B cell (primary cell): ENCODE measurements at regions not wholly inside any gene's neighbourhood (a gene's known extent, or its start where the extent isn't known, plus 50 kb on each side); places are given as distances from the start of the nearest gene placed in this dataset.

Experiments
- ATAC-seq: fragments of 200-7000 bp; cut with Tn5 transposase; one replicate; pipeline ENCODE4 v1.10.0; 2021; ENCODE audit warnings: low read depth, mild to moderate bottlenecking, moderate number of reproducible peaks, moderate library complexity
- CTCF ChIA-PET: fragments of 350-600 bp; sonication (Branson Sonifier 250); formaldehyde crosslinking; loops from one replicate; lab custom pipeline; 2021; ENCODE audit warnings: antibody characterized with exemption, inconsistent platforms; lab: Charles Lee
- POLR2A ChIA-PET: fragments of 350-600 bp; sonication (Branson Sonifier 250); formaldehyde crosslinking; loops from one replicate; lab custom pipeline; 2021; ENCODE audit warnings: antibody characterized with exemption; lab: Charles Lee
- DNase-seq: peaks from one replicate; pipeline ENCODE4 v3.0.0; 2013
- H2AFZ ChIP-seq: 2 replicates; pipeline ENCODE4 v1.6.1; 2012; ENCODE audit warnings: mild to moderate bottlenecking, low read depth, low read length; ENCODE audit not compliant: insufficient read depth, poor library complexity, severe bottlenecking
- H3K27ac ChIP-seq, 2 donors: 1 replicate in 1 of 2; 2 replicates in 1 of 2; pipeline ENCODE4 v1.5.1; 2012 to 2013; ENCODE audit warnings: low read length in 2 of 2, mild to moderate bottlenecking in 2 of 2, moderate library complexity in 1 of 2
- H3K27me3 ChIP-seq, 4 experiments: fragments of 200-600 bp in 1 of 4; sonication (generic) in 1 of 4; replicated peaks in 1 of 4; 1 replicate in 2 of 4; 2 replicates in 2 of 4; pipeline versions ENCODE4 v1.6.1 to v1.7.0; 2013 to 2016; ENCODE audit warnings: low read length in 3 of 4, mild to moderate bottlenecking in 2 of 4, mixed read lengths in 1 of 4, moderate library complexity in 1 of 4; ENCODE audit not compliant: insufficient read depth in 4 of 4, control insufficient read depth in 3 of 4; ENCODE audit errors: control extremely low read depth in 1 of 4
- H3K36me3 ChIP-seq, 2 experiments: replicated peaks in 1 of 2; 1 replicate in 1 of 2; 2 replicates in 1 of 2; pipeline versions ENCODE4 v1.6.1 to v1.7.1; 2013; ENCODE audit warnings: low read length in 1 of 2; ENCODE audit not compliant: insufficient read depth in 2 of 2, control insufficient read depth in 1 of 2; ENCODE audit errors: control extremely low read depth in 1 of 2, extremely low read depth in 1 of 2
- H3K4me1 ChIP-seq, 2 donors: fragments of 200-600 bp in 1 of 2; sonication (generic) in 1 of 2; 1 replicate in 1 of 2; 2 replicates in 1 of 2; pipeline versions ENCODE4 v1.5.1 to v1.6.1; 2013 to 2017; ENCODE audit warnings: low read length in 2 of 2; ENCODE audit not compliant: control insufficient read depth in 2 of 2, insufficient read depth in 2 of 2
- H3K4me2 ChIP-seq: replicated peaks from 2 replicates; pipeline ENCODE3; 2012; ENCODE audit warnings: mild to moderate bottlenecking, low read depth, low read length; ENCODE audit not compliant: poor library complexity, severe bottlenecking
- H3K4me3 ChIP-seq, 5 experiments: fragments of 200-600 bp in 1 of 5; sonication (generic) in 1 of 5; 1 replicate in 3 of 5; 2 replicates in 2 of 5; pipeline versions ENCODE4 v1.5.1 to v1.7.0; 2011 to 2016; ENCODE audit warnings: low read length in 4 of 5, mild to moderate bottlenecking in 4 of 5, low read depth in 2 of 5, control low read depth in 1 of 5, moderate library complexity in 1 of 5; ENCODE audit not compliant: insufficient read depth in 1 of 5; ENCODE audit errors: control extremely low read depth in 1 of 5, extremely low read depth in 1 of 5
- H3K79me2 ChIP-seq: fragments of 200-600 bp; sonication (generic); one replicate; pipeline ENCODE4 v1.6.0; 2016; ENCODE audit warnings: low read length; ENCODE audit not compliant: control insufficient read depth, insufficient read depth
- H3K9ac ChIP-seq: fragments of 200-600 bp; sonication (generic); 2 replicates; pipeline ENCODE4 v1.6.1; 2017; ENCODE audit warnings: mild to moderate bottlenecking, low read length, moderate library complexity
- H3K9me3 ChIP-seq, 3 donors: one replicate each; pipeline versions ENCODE4 v1.6.1 to v1.7.1; 2013; ENCODE audit warnings: low read length in 2 of 3; ENCODE audit not compliant: control insufficient read depth in 2 of 3, insufficient read depth in 1 of 3; ENCODE audit errors: control extremely low read depth in 1 of 3
- H4K20me1 ChIP-seq: 2 replicates; pipeline ENCODE4 v1.6.0; 2012; ENCODE audit warnings: mild to moderate bottlenecking, low read length; ENCODE audit not compliant: insufficient read depth, control insufficient read depth, poor library complexity, severe bottlenecking
- H3K27ac Mint-ChIP-seq: one replicate; pipeline ENCODE4 v1.8.0; 2021; ENCODE audit warnings: mixed read lengths
- H3K27me3 Mint-ChIP-seq: one replicate; pipeline ENCODE4 v1.8.0; 2021; ENCODE audit warnings: mixed read lengths
- H3K4me1 Mint-ChIP-seq: one replicate; pipeline ENCODE4 v1.8.0; 2021; ENCODE audit warnings: mixed read lengths
- H3K4me3 Mint-ChIP-seq: one replicate; pipeline ENCODE4 v1.8.0; 2021; ENCODE audit warnings: mixed read lengths
- H3K9me3 Mint-ChIP-seq: one replicate; pipeline ENCODE4 v1.8.0; 2022; ENCODE audit warnings: mixed read lengths; ENCODE audit not compliant: insufficient read depth
- CTCF ChIP-seq: fragments of 200-600 bp; IDR thresholded peaks from one replicate; pipeline ENCODE4 v1.8.0; 2022; ENCODE audit warnings: antibody characterized with exemption, mild to moderate bottlenecking
- EZH2 ChIP-seq: IDR thresholded peaks from 2 replicates; pipeline ENCODE4 v1.6.1; 2012; ENCODE audit warnings: borderline replicate concordance, low read depth, mild to moderate bottlenecking, moderate library complexity, low read length; ENCODE audit not compliant: insufficient read depth, poor library complexity, severe bottlenecking
- WGBS: methylation state at CpG from one replicate; pipeline ENCODE4 v1.1.5; 2013; ENCODE audit warnings: missing lambda C conversion rate; ENCODE audit not compliant: insufficient coverage; 5-methylcytosine and 5-hydroxymethylcytosine counted together
- intact Hi-C: fragments of 100-400 bp; cut with micrococcal nuclease; formaldehyde crosslinking; loops from one replicate; pipeline ENCODE4 v1.10.0; 2022

GRCh38 chr3:71994906-71995305, 210.0 kb upstream of the PROK2 start:
- no peaks in the 10 kb centered on the region for H4K20me1 ChIP-seq
- H3K4me3 ChIP-seq: no peak overlapping the region
- H2AFZ ChIP-seq: no peak overlapping the region
- DNase-seq: no peak
- H3K4me1 Mint-ChIP-seq: no peaks in the 10 kb centered on the region
- no peak overlapping the region for H3K27ac Mint-ChIP-seq
- no peak overlapping the region for H3K9ac ChIP-seq
- H3K27me3 Mint-ChIP-seq: peaks cover 17% of the 10 kb centered on the region
- no peak for ATAC-seq
- intact Hi-C loops: no loop called here
- H3K79me2 ChIP-seq: no peaks in the 10 kb centered on the region
- TF ChIP-seq EZH2 (no peak), CTCF (no peak)
- WGBS: no CpG with 5 or more reads among the region's 3 CpGs
- H3K4me3 Mint-ChIP-seq: no peak overlapping the region
- H3K4me2 ChIP-seq: no peak overlapping the region
- H3K9me3 Mint-ChIP-seq: peaks cover 2% of the 10 kb centered on the region
- H3K4me1 ChIP-seq: no peaks in the 10 kb centered on the region
- peaks cover 0 to 10% (median 0%) of the 10 kb centered on the region in 3 donors for H3K9me3 ChIP-seq
- CTCF ChIA-PET: no interaction called here
- POLR2A ChIA-PET: no interaction called here
- no peaks in the 10 kb centered on the region for H3K36me3 ChIP-seq
- no peak overlapping the region for H3K27ac ChIP-seq
- H3K27me3 ChIP-seq: peaks cover 0 to 8% (median 0%) of the 10 kb centered on the region in 4 experiments

- no peak overlapping the region for H3K27ac Mint-ChIP-seq
- no peaks in the 10 kb centered on the region for H4K20me1 ChIP-seq
- H3K9me3 Mint-ChIP-seq: peaks cover 2% of the 10 kb centered on the region
- no peak overlapping the region for H3K27ac ChIP-seq
- no peak overlapping the region for H3K4me2 ChIP-seq
- peaks cover 0 to 8% (median 0%) of the 10 kb centered on the region in 4 experiments for H3K27me3 ChIP-seq
- no peak overlapping the region for H3K4me3 ChIP-seq
- peaks cover 0 to 2% of the 10 kb centered on the region in 2 donors for H3K4me1 ChIP-seq
- DNase-seq (no peak), ATAC-seq (no peak)
- no peaks in the 10 kb centered on the region for H3K4me1 Mint-ChIP-seq
- ChIA-PET CTCF (interaction anchor here (1.0 kb wide), 1 partner anchor 672 kb away, joined by 3 read pairs; no protein-coding TSS in a partner anchor), POLR2A (no interaction called here)
- 97% methylated on average over 5 of the region's 8 CpGs for WGBS
- no peak overlapping the region for H3K4me3 Mint-ChIP-seq
- no peaks in the 10 kb centered on the region for H3K36me3 ChIP-seq
- peaks cover 17% of the 10 kb centered on the region for H3K27me3 Mint-ChIP-seq
- no peak overlapping the region for H3K9ac ChIP-seq
- H3K79me2 ChIP-seq: no peaks in the 10 kb centered on the region
- peaks cover 0 to 10% (median 0%) of the 10 kb centered on the region in 3 donors for H3K9me3 ChIP-seq
- intact Hi-C loops: no loop called here
- no peak overlapping the region for H2AFZ ChIP-seq
- TF ChIP-seq CTCF: no peak
- TF ChIP-seq EZH2: no peak
Measured at GRCh38 chr3:71994203-71994602, 209.3 kb upstream of the PROK2 start.
